ES-I3 (cell line): ENCODE measurements at regions not wholly inside any gene's neighbourhood (a gene's known extent, or its start where the extent isn't known, plus 50 kb on each side); places are given as distances from the start of the nearest gene placed in this dataset.
"Not testable (repeated sequence)": the region's sequence is repeated elsewhere in the genome, so short reads cannot be mapped to it uniquely, and the experiment has no call there.

ENCODE experiments used
- H3K36me3 ChIP-seq: 2 replicates; pipeline ENCODE4 v1.6.1; 2013; ENCODE audit warnings: mild to moderate bottlenecking, low read length, control low read depth, moderate library complexity; ENCODE audit not compliant: insufficient read depth
- H3K4me1 ChIP-seq: 2 replicates; pipeline ENCODE4 v1.6.1; 2013; ENCODE audit warnings: mild to moderate bottlenecking, control low read depth, low read length; ENCODE audit not compliant: insufficient read depth
- H3K9ac ChIP-seq: 2 replicates; pipeline ENCODE4 v1.6.1; 2013; ENCODE audit warnings: low read depth, mild to moderate bottlenecking, low read length, moderate library complexity
- H3K9me3 ChIP-seq: 2 replicates; pipeline ENCODE4 v1.6.1; 2013; ENCODE audit warnings: mild to moderate bottlenecking, low read length, moderate library complexity; ENCODE audit not compliant: control insufficient read depth, insufficient read depth

DNA sequence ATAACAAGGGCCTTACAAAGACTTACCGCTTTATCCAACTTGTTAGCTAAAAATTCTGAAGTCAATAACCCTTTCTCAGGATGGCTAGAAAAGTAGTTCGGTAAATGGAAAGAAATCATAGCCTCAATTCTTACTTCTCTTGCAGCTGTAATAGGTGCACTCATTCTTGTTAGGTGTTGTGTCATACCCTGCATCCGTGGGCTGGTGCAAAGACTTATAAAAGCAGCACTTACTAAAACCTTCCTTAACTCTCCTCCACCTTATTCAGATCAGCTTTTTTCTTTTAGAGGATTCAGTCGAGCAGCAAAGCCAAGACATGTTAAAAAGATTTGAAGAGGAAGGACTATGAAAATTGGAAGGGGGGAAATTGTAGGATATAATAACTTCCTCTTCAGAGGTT is 238.2 kb upstream of the DIO3 start:
- Histone ChIP-seq H3K9me3 (peaks cover 7% of the 10 kb centered on the region; the same call in 1 of the 2 replicates), H3K9ac (no peak overlapping the region), H3K36me3 (no peaks in the 10 kb centered on the region; the same call in 1 of the 2 replicates), H3K4me1 (no peaks in the 10 kb centered on the region)

- H3K9me3 ChIP-seq, H3K36me3 ChIP-seq, H3K4me1 ChIP-seq, H3K9ac ChIP-seq: not testable (repeated sequence)
Measured at GRCh38 chr14:101323614-101324235, 237.6 kb upstream of the DIO3 start.

DNA sequence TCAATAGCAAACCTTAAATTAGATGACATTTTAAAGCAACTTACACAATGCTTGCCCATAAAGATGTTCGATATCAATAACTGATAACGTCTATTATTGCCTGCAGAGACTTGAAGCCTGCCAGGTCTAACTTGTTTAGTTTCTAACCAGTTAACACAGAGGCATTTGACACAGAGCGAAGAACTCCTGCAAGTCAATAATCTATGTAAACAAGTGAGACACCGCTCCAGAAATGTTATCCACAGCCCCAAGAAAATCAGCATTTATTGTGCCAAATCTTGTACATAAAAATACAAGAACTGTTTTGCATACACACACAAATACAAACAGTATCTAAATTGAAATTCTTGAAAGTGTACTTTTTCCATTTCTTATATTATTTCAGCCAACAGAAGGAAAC is 236.0 kb upstream of the DIO3 start:
- H3K9ac ChIP-seq, result no peak overlapping the region
- peaks cover 7% of the 10 kb centered on the region; the same call in 1 of the 2 replicates for H3K9me3 ChIP-seq
- H3K36me3 ChIP-seq, result no peaks in the 10 kb centered on the region; the same call in none of the 2 replicates
- H3K4me1 ChIP-seq, result no peaks in the 10 kb centered on the region

DNA sequence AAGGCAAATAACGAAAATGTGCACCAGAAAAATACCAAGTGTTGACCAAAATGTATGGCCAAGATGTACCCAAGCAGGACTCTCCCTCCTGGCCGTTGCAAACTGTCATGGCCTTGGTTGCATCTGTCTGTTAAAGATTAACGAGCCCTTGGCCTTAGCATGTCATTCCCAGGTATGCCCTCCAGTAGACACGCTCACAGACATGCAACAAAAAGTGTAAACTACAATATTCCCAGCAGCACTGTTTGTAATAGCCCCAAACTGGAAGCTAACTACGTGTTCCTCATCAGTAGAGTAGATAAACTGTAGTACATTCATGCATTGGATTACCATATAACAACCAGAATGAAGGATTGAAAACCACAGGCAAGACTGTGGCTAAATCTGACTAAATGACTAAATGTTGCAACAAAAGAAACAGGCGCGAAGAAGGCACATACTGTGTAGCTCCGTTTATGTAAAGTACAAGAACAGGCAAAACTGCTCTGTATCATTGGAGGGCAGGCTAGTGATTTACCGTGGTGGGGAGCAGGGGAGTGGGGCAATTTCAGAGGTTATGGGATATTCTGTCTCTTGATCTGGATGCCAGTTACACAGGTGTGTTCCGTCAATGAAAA is 232.8 kb upstream of the DIO3 start:
- no peaks in the 10 kb centered on the region for H3K4me1 ChIP-seq
- H3K36me3 ChIP-seq, result no peaks in the 10 kb centered on the region; the same call in none of the 2 replicates
- no peak overlapping the region for H3K9ac ChIP-seq
- peaks cover 7% of the 10 kb centered on the region; the same call in 1 of the 2 replicates for H3K9me3 ChIP-seq

DNA sequence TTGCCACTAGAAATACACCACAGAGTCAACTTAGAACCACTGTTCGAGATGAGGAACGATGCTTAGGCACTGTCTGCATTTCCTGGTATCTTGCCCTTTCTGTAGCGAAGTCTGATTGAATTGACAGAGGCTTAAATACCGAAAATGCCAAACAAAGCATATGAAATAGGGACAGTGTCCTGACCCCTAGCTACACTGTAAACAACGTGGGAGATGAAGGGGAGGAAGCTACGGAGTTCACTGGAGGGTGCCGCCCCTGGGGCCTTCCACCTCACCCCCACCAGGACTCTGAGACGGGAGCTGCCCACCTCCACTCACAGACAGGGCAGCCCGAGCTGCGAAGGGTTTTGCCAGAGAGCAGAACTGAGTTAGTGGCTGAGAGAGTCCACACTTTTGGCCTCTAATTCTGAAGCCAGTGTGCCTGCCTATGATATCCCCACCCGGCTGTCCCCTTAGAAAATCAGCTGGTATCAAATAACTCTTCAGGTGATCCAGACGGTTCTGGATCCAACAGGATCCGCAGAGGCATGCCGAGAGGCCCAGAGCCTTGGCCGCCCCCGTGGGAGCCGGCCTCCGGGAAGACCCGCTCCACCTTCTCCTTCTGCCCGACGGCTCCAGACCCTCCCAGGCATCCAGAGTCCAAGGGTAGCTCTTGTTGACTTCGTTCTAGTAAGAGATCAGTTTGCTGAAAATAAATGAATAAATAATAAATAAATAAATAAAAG is 230.7 kb upstream of the DIO3 start:
- Histone ChIP-seq H3K4me1 (no peaks in the 10 kb centered on the region), H3K9ac (no peak overlapping the region), H3K9me3 (no peaks in the 10 kb centered on the region)

GRCh38 chr14:101331141-101331525 is 230.2 kb upstream of the DIO3 start:
- Histone ChIP-seq H3K9ac (no peak overlapping the region), H3K9me3 (no peaks in the 10 kb centered on the region), H3K4me1 (no peaks in the 10 kb centered on the region), H3K36me3 (no peaks in the 10 kb centered on the region; the same call in 1 of the 2 replicates)

More for the DNA sequence above, 230.7 kb upstream of the DIO3 start:
- H3K36me3 ChIP-seq, result no peaks in the 10 kb centered on the region; the same call in 1 of the 2 replicates

- Histone ChIP-seq H3K9ac (no peak overlapping the region), H3K36me3 (no peaks in the 10 kb centered on the region; the same call in 1 of the 2 replicates), H3K4me1 (no peaks in the 10 kb centered on the region), H3K9me3 (no peaks in the 10 kb centered on the region)
Measured at GRCh38 chr14:101331661-101332169, 229.6 kb upstream of the DIO3 start.

DNA sequence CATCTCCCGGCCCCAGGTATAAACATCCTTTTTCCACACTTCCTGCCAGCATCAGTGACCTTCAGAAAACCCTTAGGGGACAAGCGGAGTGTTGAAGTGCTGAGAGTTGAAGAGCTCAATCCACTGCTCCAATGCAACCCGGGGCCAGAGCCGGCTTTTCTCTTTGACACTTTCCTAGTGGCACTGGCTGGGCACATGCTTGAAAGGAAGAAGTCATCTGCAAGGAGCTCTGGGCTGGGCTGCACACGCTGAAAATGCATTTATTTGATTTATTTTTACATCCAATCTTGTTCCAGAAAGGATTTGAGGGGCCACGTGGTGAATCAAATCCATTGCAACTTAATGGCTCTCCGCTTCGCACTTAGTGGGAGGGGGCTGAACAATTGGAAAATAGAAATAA is 229.0 kb upstream of the DIO3 start:
- H3K9ac ChIP-seq, result no peak overlapping the region
- no peaks in the 10 kb centered on the region for H3K4me1 ChIP-seq

GRCh38 chr14:101333335-101334280 is 227.7 kb upstream of the DIO3 start:
- Histone ChIP-seq H3K36me3 (no peaks in the 10 kb centered on the region; the same call in 1 of the 2 replicates), H3K9ac (no peak overlapping the region), H3K9me3 (no peaks in the 10 kb centered on the region), H3K4me1 (no peaks in the 10 kb centered on the region)

More for the DNA sequence above, 229.0 kb upstream of the DIO3 start:
- Histone ChIP-seq H3K9me3 (no peaks in the 10 kb centered on the region), H3K36me3 (no peaks in the 10 kb centered on the region; the same call in 1 of the 2 replicates)

DNA sequence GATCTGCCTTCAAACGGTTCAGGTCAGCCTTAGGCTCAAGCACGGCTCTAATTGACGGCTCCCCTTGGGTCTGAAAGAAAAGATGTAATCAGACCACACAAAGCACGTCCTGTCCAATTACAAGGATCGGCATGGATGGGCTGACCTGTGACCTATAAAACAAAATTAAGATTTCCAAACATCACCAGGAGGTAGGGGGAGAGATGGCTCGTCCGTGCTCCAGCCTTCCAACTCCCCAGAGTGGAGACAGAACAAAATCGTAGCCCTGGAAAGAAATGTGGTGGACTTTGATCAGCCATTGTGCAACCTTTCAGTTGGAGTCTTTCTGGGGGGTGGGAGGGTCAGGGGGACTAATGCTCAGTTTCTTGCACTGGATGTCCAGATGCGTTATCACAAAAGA is 226.6 kb upstream of the DIO3 start:
- Histone ChIP-seq H3K36me3 (no peaks in the 10 kb centered on the region; the same call in 1 of the 2 replicates), H3K4me1 (no peaks in the 10 kb centered on the region), H3K9me3 (no peaks in the 10 kb centered on the region), H3K9ac (no peak overlapping the region)

- Histone ChIP-seq H3K9ac (no peak overlapping the region), H3K4me1 (no peaks in the 10 kb centered on the region), H3K9me3 (no peaks in the 10 kb centered on the region), H3K36me3 (no peaks in the 10 kb centered on the region; the same call in 1 of the 2 replicates)
Measured at GRCh38 chr14:101335061-101335661, 226.1 kb upstream of the DIO3 start.

DNA sequence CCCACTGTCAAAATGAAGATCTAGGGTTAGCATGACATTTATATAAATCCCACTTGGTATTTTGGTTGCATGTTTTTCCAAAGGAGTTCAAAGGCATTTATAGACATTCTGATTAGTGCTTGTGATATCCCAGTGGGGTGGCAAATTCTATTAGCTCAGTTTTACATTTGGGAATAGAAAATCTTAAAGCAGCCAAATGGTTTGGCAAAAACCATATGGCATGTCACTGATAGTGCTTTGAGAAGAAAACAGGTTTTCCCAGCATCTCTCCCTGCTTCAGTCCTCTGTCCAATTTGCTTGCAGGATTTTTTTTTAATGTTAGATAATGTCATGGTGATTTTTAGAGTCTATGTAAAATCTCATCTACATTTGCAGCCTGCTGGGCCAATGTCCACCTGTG is 225.1 kb upstream of the DIO3 start:
- Histone ChIP-seq H3K36me3 (no peaks in the 10 kb centered on the region), H3K9me3 (no peaks in the 10 kb centered on the region)

GRCh38 chr14:101337053-101337452 is 224.2 kb upstream of the DIO3 start:
- no peaks in the 10 kb centered on the region for H3K36me3 ChIP-seq
- no peak overlapping the region for H3K9ac ChIP-seq
- H3K9me3 ChIP-seq, result no peaks in the 10 kb centered on the region
- H3K4me1 ChIP-seq, result no peaks in the 10 kb centered on the region

More for the DNA sequence above, 225.1 kb upstream of the DIO3 start:
- Histone ChIP-seq H3K9ac (no peak overlapping the region), H3K4me1 (no peaks in the 10 kb centered on the region)
